ENCODE measurements at regions not wholly inside any gene's neighbourhood (a gene's known extent, or its start where the extent isn't known, plus 50 kb on each side); places are given as distances from the start of the nearest gene placed in this dataset.

GRCh38 chr10:130728531-130729215, 582.8 kb downstream of the TCERG1L start:
- no peak for ATAC-seq (ENCODE audit: low FRiP score)
- no peak for DNase-seq (ENCODE audit: low spot score)
- TF ChIP-seq CTCF (IDR thresholded peaks at IDR 0.05): no peak

GRCh38 chr10:130729876-130730275, 581.6 kb downstream of the TCERG1L start:
- TF ChIP-seq CTCF (IDR thresholded peaks at IDR 0.05): no peak
- ATAC-seq (ENCODE audit: low FRiP score) (no peak), DNase-seq (ENCODE audit: low spot score) (no peak)

- no peak for TF ChIP-seq CTCF (IDR thresholded peaks at IDR 0.05)
- DNase-seq (ENCODE audit: low spot score): no peak
- no peak for ATAC-seq (ENCODE audit: low FRiP score)
Measured at GRCh38 chr10:130737186-130737585, 574.3 kb downstream of the TCERG1L start.

- no peak for DNase-seq (ENCODE audit: low spot score)
Measured at GRCh38 chr10:130737621-130738020, 573.9 kb downstream of the TCERG1L start.

GRCh38 chr10:130739016-130739756, 572.3 kb downstream of the TCERG1L start:
- ATAC-seq (ENCODE audit: low FRiP score) (no peak), DNase-seq (ENCODE audit: low spot score) (no peak)
- TF ChIP-seq CTCF (IDR thresholded peaks at IDR 0.05): no peak

More at GRCh38 chr10:130737621-130738020, 573.9 kb downstream of the TCERG1L start:
- ATAC-seq (ENCODE audit: low FRiP score): no peak
- TF ChIP-seq CTCF (IDR thresholded peaks at IDR 0.05): no peak

- DNase-seq (ENCODE audit: low spot score) (no peak), ATAC-seq (ENCODE audit: low FRiP score) (no peak)
- no peak for TF ChIP-seq CTCF (IDR thresholded peaks at IDR 0.05)
Measured at GRCh38 chr10:130739757-130740145, 571.8 kb downstream of the TCERG1L start.

GRCh38 chr10:130740166-130740565, 571.4 kb downstream of the TCERG1L start:
- TF ChIP-seq CTCF (IDR thresholded peaks at IDR 0.05): no peak

More at GRCh38 chr10:130740166-130740565, 571.4 kb downstream of the TCERG1L start:
- no peak for DNase-seq (ENCODE audit: low spot score)
- peak; percentile 23 for ATAC-seq (ENCODE audit: low FRiP score)
